Left renal cortex interstitium (tissue), 4 donors: ENCODE measurements at regions not wholly inside any gene's neighbourhood (a gene's known extent, or its start where the extent isn't known, plus 50 kb on each side); places are given as distances from the start of the nearest gene placed in this dataset.

Experiments used
- DNase-seq, 4 donors: peaks; one replicate each; pipeline ENCODE4 v3.0.0-alpha.2; 2013; ENCODE audit warnings: low read depth in 4 of 4, low spot score in 2 of 4, missing footprints in 1 of 4

DNA sequence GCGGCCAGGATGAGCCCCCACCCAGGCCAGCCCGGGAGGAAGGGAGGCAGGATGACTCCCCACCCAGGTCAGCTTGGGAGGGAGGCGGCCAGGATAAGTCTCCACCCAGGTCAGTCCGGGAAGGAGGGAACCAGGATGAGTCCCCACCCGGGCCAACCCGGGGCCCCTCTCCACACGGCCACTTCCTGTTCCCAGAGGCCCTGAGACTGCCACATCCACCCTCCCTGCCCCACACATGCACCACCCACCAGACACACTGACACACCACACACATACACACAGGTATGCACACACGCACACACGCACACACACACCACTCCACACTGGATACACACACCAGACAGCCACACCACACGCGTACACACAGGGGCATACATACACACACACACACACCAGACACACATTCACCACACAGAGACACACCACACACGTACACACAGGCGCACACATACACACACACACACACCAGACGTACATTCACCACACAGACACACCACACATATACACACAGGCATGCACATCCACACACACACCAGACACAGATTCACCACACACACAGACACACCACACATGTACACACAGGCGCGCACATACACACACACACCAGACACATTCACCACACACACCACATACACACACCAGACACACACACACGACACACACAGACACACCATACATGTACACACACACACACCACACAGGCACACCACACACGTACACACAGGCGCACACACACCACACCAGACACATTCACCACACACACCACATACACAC, 84.9 kb upstream of the PRR5 start:
- no peak for DNase-seq

DNA sequence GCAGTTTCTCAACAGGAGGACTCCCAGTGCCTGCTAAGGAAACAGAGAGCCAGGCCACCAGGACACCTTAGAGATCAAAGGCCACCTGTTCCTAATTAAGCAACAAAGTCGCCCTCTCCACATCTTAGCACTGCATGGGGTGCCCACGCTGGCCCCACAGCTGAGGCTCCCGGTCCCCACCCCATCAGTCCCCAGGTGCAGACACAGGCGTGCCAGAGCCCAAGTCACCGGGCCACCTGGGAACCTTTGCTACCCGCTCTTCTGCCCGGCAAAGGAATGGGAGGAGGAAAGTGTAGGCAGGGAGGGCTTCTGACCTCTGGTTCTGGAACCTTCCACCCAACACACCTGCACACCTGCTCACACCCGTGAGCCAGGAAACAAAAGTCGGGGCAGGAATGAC, 85.5 kb upstream of the PRR5 start:
- DNase-seq, result no peak

DNA sequence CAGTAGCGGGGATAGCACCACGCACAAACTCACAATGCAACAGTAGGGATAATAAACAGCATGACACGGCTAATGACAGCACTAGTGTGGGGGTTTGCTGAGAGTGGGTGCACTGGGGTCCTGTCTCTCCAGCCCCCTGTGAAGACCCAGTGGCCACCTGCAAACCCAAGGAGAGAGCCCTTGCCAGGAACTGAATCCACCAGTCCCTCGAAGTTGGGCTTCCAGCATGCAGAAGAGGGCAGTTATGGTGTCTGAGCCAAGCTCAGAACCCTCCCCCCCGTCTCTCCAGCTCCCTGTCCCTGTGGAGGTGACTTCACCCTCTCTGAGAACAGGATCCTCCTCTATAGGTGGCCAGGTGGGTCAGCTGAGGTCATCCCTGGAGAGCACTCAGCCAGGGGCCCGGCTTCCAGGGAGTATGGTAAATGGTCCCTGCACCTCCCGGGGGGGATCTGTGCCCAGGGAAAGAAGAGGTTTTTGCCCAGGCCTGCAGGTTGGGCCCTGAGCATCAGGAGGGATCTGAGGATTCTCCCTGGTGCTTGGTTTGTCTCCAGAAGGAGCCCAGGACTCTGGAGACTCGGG, 86.3 kb upstream of the PRR5 start:
- DNase-seq, result no peak

DNA sequence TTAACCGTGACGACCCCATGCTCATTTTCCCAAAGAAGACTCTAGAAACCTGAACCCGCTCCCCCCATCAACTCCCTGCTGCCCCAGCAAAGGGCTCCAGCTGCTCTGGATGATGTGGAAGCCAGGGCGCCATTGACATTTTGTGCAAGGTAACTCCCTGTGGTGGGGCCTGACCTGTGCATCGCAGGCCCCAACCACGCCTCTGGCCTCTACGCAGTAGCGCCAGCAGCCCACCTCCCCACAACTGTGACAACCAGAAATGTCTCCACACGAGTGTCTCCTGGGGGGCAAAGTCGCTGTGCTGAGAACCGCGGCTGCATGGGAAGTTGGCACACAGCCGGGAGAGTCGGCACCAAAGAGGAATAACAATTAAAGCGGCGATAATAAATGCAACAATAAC, 86.9 kb upstream of the PRR5 start:
- DNase-seq, result no peak

DNA sequence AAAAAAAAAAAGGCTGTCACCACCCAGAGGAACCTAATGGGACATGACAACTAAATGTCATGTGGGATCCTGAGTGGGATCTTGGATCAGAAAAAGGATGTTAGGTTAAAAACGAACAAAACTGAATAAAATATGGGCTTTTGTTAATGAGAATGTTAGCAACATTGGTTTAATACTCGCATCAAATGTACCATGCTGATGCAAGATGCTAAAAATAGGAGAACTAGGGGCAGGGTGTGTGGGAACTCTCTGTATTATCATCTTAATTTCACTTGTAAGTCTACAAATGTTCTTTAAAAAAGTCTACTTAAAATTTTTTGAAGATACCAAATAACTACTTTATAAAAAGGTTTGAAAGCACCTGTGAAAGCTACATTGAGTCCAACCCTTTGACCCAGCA, 88.8 kb upstream of the PRR5 start:
- DNase-seq, result no peak

DNA sequence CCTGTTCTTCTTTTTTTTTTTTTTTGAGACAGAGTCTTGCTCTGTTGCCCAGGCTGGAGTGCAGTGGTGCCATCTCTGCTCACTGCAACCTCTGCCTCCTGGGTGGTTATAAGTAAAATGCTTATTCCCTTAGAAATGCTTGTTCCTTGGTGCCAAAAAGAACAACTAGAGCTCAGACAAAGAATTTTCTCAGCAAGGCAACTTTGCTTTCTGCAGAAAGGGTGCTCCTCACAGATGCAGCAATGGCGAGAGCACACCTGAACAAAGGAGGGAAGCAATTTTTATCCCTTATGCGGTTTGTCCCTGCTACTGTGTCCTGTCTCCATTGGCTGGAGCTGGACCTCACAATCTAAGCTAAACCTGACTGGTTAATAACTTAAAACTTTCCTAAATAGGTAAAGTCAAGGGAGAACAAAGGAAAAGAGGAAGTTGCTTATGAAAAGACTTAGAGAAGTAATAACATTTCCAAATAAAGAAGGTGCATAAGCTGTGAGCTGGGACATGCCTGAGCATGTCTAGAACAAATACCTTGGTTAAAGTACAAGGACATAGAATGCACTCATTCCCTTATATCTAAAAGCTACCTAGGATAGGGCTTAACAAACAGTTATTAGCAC, 90.0 kb upstream of the PRR5 start:
- no peak for DNase-seq

DNA sequence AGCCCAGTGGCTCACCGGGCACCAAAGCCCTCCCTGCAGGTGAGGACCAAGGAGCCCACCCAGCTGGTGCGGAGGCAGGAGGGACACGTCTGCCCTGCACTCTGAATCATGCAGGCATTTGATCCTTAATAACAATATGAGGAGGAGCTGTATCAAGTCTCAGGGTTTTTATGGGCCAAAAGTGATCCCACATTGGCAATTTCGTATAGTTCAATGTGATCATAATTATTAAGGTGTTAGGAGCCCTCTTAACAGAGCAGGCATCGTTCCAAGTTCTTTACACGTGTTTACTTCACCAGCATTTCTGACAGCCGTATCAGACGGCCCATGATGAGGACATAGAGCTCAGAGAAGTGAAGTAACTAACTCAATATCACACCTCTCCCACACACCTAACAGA, 91.9 kb upstream of the PRR5 start:
- no peak for DNase-seq

DNA sequence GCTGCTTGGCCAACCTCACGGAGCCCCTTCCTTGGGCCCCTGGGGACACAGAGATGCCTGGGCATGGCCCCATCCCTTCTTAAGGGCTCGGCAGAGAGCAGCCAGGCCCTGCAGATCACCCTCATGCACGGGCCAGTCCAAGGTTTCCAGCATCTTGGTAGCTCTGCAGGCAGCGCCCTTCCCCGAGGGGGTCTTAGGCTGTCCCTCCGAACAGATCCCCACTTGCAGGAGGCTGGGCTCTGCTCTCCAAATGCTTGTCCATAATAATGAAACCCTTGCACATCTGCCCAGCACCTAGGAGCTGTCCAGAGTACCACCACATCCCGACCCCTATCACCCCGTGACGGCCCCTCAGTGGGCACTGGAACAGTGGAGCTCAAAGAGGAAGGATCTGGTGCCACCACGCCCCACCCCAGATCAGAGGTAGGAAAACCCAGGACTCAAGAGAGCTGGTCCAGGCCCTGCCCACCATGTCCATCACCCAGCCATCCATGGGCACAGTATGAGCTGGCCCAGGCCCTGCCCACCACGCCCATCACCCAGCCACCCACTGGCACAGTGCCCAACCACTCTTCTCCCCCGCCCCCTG, 92.5 kb upstream of the PRR5 start:
- DNase-seq, result no peak

DNA sequence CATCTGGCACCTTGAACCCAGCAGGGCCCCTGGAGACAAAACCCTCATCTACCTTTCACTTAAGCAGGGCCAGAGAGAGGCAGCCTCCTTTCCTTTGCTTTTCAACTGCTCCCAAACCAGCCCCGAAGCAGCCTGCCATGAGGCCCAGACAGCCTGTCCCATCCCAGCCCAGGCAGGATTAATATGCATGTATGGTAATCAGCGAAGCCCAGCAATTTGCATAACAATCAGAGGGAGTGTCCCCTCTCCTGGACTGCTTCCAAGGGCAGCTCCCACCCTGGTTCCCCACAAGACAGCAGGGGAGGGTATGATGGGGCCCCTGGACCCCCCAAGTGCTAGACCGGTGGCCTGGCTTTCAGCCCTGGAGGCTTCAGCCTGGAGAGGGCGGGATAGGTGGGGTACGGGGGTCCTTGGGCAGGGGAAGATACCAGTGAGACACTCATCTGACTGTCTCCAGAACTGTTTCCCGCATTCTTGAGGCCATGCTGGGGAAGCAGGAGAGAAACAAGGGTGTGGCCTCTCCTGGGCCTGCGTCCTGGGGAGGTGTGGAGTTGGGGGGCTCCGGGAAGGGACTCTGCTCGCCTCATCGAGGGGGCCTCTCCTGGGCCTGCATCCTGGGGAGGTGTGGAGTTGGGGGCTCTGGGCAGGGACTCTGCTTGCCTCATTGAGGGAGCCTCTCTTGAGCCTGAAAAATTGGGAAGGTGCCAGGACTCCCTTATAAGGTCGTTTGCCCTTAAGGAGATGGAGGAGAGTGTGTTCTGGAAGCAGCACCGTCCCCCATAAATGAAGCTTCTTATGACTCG, 93.2 kb upstream of the PRR5 start:
- DNase-seq, result no peak

DNA sequence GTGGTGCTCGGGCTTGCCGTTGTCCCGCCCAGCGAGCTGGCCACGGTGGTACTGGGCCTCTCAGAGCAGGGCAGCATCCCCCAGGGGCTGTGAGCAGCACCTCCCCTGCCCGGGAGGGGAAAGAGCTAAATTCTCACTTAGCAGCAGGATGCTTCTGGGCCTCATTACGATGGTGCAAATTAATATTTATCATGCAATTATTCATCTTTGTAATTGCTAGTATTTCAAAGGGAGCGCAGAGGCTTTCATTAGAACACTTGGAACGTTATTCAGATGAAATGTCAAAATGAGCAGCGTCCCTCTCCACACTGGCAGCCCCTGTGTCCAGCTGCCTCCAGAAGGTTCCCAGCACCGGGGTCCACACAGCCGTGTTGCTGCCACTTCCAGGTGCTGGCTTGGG, 95.9 kb upstream of the PRR5 start:
- DNase-seq, result no peak

DNA sequence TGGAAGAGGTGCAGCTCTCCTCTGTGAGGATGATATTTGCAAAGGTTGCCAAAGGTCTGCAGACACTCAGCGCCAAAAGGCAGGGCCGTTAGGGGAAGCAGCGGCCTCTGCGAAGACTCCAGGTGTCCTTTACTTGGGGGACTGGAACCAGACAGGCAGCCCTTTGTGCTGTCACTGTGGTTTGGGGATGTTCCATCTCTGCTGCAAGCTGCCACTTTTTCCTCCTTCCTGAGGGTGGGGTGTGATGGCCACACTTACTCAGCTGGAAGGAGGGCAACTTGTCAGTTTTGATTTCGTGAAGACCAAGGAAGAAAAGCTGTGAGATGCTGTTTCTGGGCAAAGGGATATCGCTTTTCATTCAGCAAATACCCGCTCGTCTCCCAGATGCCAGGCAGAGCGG, 96.5 kb upstream of the PRR5 start:
- DNase-seq, result no peak

DNA sequence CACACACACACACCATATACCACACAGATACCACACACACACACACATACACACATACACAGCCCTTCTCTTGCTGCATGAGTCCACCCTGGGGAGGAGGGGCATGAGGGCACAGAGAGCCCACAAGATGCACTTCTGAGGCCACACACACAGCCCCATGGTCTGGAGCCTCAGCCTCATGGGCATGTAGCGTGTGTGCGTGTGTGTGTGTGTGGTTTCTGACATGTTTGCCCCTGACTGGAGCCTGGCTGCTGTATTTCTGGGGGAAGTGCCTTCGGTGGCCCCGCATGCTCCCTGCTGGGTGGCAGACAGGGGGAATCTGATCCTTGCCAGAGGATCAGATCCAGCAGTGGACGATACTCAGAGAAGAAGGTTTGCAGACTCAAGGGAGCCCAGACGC, 97.0 kb upstream of the PRR5 start:
- DNase-seq, result no peak

DNA sequence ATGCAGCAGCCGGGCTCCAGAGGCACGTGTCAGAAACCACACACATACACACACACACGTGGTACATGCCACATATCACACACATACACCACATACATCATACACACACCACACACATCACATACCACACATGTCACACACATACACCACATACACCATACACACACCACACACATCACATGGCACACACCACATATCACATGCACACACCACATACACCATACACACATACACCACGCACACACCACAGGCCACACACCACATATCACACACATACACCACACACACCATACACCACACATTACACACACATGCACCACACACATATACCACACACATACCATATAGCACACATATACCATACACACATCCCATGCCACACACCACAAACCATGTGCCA, 97.5 kb upstream of the PRR5 start:
- DNase-seq, result no peak

DNA sequence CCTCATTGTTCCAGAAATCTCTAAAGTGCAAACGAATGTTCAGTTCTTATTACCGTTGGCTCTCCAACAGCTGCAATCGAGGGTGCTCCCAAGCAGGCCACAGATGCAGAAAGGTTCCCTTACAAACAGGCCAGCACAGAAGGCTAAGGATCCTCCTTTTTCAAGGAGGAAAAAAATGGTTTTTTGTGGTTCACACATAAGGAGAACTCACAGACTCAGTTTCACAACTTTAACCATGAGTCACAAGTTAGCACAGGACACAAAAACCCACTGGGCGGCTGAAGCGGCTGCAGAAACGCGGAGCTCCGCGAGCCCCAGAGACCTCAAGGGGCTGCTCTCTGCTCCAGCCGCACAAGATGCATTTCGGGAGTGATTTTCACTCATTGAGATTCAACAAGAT, 98.2 kb upstream of the PRR5 start:
- DNase-seq, result no peak

DNA sequence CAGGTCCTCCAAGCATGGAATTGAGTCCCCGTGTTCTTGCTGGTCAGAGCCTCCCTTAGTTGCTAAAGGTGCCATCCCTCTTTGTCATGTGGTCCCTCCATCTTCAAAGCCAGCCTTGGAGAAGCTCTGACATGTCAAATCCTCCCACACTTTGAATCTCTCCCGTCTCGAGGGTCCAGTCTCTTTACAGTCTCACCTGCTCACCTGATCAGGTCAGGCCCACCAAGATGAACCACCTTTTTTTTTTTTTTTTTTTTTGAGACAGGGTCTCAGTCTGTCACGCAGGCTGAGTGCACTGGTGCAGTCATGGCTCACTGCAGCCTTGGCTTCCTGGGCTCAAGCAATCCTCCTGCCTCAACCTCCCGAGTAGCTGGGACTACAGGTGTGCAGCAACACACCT, 100.3 kb upstream of the PRR5 start:
- DNase-seq, result no peak

DNA sequence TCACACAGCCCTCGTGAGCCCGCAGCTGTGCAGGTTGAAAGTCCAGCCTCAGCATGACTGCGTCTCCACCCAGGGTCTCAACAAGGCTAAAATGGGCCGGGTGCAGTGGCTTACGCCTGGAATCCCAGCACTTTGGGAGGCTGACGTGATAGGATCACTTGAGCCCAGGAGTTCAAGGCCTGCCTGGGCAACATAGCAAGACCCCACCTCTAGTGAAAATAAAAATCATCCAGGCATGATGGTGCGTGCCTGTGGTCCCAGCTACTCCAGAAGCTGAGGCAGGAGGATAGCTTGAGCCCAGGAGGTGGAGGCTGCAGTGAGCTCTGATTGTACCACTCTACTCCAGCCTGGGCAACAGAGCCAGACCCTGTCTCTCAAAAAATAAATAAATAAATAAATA, 100.8 kb upstream of the PRR5 start:
- no peak for DNase-seq

DNA sequence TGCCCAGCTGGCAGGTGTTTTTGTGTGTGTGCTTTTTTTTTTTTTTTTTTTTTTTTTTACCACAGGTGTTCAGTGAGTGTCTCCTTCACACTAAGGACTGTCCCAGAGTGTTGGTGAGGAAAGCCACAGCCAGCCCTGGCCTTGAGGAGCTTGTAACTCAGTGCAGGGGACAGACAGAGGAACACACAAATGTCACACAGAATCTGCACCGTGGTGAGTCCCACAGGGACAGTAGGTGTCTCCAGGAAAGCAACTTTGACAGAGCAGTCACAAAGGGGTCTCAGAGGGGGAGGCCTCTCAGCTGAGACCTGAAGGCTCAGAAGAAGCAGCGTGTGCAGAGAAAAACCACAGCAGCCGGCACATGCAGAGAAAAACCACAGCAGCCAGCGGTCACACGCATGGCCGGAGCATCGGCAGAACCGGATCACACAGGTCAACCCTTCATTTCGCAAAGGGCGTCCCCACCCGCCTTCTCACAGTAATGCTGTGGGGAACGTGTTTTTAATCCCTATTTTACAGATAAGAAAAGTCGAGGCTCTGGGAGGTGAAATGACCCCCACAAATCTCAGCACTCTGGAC, 101.7 kb upstream of the PRR5 start:
- no peak for DNase-seq

DNA sequence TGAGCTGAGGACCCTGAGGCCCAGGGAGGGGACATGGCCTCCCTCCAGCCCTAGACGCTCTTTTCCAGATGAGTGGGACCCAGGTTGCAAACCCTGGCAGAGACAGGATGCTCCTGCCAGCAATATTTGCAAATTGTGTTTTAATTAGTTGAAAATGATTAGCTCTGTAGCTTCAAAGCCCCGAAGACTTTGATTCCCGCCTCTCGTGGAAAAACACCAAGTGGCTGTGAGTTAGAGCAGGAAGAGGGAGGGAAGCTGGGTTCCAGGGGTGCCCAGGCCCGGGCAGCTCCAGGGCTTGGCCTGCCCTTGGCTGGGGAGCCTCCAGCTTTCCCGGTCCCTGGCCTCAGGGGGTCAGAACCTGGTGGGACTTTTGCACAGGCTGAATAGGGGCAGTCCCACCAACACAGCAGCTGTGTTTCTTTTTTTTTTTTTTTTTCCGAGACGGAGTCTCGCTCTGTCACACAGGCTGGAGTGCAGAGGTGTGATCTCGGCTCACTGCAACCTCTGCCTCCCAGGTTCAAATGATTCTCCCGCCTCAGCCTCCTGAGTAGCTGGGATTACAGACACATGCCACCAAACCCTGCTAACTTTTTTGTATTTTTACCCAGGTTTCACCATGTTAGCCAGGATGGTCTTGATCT, 101.6 kb upstream of the RTL6 start:
- no peak for DNase-seq

DNA sequence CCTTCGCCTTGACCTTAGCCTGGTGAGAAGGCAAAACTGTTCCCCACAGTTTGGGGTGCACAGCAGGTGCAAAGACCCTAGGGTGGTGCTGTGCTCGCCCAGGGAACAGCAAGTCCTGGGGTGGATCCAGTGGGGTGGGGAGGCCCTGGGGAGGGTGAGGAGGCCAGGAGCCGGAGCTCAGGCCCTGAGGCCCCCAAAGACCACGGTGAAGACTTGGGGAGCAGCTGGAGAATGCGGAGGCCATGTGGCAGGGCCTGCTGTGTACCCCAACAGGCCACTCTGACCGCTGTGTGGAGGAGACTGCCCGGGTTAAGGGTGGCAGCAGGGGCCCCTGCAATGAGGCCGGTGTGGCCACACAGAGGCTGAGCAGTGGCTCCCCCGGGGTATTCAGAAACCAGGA, 101.1 kb upstream of the RTL6 start:
- no peak for DNase-seq

DNA sequence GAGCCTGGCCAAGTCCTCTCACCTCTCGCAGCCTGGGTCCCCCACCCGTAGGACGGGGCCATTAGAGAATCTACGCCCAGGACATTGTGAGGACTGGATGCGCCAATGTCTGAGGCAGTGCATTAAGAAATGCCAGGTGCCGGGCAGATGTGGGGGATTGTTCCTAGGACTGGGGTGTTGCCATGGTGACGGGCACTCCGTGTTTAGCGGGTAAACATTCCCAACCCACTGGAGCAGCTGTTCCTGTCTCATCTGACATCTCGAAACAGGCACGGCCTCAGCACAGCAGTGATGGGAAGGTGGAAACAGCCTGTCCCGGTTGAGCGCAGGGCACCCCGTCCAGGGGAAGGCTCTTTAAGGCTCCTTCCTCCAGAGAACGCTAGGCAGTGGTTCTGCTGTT, 99.6 kb upstream of the RTL6 start:
- DNase-seq, result peak in 1 of 4 donors; percentile 63
